Transverse colon (tissue), 3 donors: ENCODE measurements at regions not wholly inside any gene's neighbourhood (a gene's known extent, or its start where the extent isn't known, plus 50 kb on each side); places are given as distances from the start of the nearest gene placed in this dataset.

Experiments used
- EP300 ChIP-seq: sonication (generic); formaldehyde crosslinking; IDR thresholded peaks from one replicate; pipeline ENCODE4 v1.6.1; 2017; ENCODE audit warnings: antibody characterized with exemption, low read depth
- TF ChIP-seq, protein P1 (sequence below), 5 experiments: fragments of 200-600 bp in 3 of 5; fragments of 450-650 bp in 2 of 5; sonication (generic) in 3 of 5; IDR thresholded peaks; 1 replicate in 2 of 5; 2 replicates in 3 of 5; pipeline ENCODE4 v1.5.1; 2016 to 2017; ENCODE audit warnings: antibody characterized with exemption in 5 of 5, inconsistent platforms in 3 of 5, mild to moderate bottlenecking in 2 of 5, moderate library complexity in 1 of 5

DNA sequence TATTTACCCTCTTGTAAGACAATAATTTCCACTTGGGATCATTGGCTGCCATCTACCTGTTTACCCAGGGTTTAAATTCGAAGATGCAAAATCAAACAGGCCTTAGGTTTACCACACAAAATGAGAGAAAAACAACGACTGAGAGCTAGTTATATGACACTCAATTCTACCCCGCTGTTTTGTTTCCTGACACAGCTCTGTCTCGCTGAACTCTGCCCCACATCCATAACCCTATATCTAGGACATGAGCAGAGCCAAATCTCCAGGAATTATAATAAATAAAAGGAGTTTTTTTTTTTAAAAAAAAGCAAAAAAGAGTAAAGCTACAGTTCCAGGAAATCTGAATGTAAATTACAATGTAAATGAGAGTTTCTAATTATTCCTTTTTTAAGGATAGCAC is 165.4 kb upstream of the NR2F2 start:
- TF ChIP-seq, protein P1, sequence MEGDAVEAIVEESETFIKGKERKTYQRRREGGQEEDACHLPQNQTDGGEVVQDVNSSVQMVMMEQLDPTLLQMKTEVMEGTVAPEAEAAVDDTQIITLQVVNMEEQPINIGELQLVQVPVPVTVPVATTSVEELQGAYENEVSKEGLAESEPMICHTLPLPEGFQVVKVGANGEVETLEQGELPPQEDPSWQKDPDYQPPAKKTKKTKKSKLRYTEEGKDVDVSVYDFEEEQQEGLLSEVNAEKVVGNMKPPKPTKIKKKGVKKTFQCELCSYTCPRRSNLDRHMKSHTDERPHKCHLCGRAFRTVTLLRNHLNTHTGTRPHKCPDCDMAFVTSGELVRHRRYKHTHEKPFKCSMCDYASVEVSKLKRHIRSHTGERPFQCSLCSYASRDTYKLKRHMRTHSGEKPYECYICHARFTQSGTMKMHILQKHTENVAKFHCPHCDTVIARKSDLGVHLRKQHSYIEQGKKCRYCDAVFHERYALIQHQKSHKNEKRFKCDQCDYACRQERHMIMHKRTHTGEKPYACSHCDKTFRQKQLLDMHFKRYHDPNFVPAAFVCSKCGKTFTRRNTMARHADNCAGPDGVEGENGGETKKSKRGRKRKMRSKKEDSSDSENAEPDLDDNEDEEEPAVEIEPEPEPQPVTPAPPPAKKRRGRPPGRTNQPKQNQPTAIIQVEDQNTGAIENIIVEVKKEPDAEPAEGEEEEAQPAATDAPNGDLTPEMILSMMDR (IDR thresholded peaks at IDR 0.05): no peak
- TF ChIP-seq EP300: no peak
